SK-N-SH (cell line): ENCODE measurements at regions not wholly inside any gene's neighbourhood (a gene's known extent, or its start where the extent isn't known, plus 50 kb on each side); places are given as distances from the start of the nearest gene placed in this dataset.

Experiments
- CTCF ChIA-PET: fragments of 300-600, 350-600 bp; formaldehyde crosslinking; extraction: SDS; loops from one replicate; lab custom pipeline; 2021; lab: Yijun Ruan, JAX
- POLR2A ChIA-PET: fragments of 350-600 bp; sonication (Branson Sonifier 250); formaldehyde crosslinking; extraction: SDS; loops from one replicate; lab custom pipeline; 2020; ENCODE audit warnings: antibody characterized with exemption, inconsistent platforms; lab: Yijun Ruan, JAX
- DNase-seq: peaks from one replicate; pipeline ENCODE4 v3.0.0; 2012
- H2AFZ ChIP-seq: fragments of 200-600 bp; sonication (generic); 2 replicates; pipeline ENCODE4 v1.8.1; 2016; ENCODE audit warnings: antibody characterized with exemption, mild to moderate bottlenecking, low read depth
- H3F3A ChIP-seq: fragments of 200-600 bp; sonication (generic); replicated peaks from 2 replicates; pipeline ENCODE3; 2016; ENCODE audit warnings: antibody characterized with exemption, mild to moderate bottlenecking; ENCODE audit not compliant: insufficient read depth
- H3K27ac ChIP-seq, 2 experiments: fragments of 200-500 bp in 1 of 2; fragments of 200-600 bp in 1 of 2; sonication (Bioruptor generic) in 1 of 2; sonication (generic), shearing (Covaris generic) in 1 of 2; 2 replicates each; pipeline versions ENCODE4 v1.5.1 to v1.6.1; 2014 to 2016; ENCODE audit warnings: low read depth in 2 of 2, inconsistent platforms in 1 of 2, low read length in 1 of 2, mild to moderate bottlenecking in 1 of 2, mixed read lengths in 1 of 2
- H3K27me3 ChIP-seq: fragments of 200-600 bp; sonication (generic), shearing (Covaris generic); 2 replicates; pipeline ENCODE4 v1.6.1; 2016; ENCODE audit warnings: mixed run types; ENCODE audit not compliant: insufficient read depth
- H3K36me3 ChIP-seq, 2 experiments: fragments of 200-500 bp in 1 of 2; fragments of 200-600 bp in 1 of 2; sonication (Bioruptor generic) in 1 of 2; sonication (generic) in 1 of 2; replicated peaks in 1 of 2; 2 replicates each; pipeline versions ENCODE3 to v1.5.1; 2014 to 2016; ENCODE audit warnings: low read length in 1 of 2, mild to moderate bottlenecking in 1 of 2; ENCODE audit not compliant: insufficient read depth in 2 of 2, control insufficient read depth in 1 of 2
- H3K4me1 ChIP-seq, 2 experiments: fragments of 200-500 bp in 1 of 2; fragments of 200-600 bp in 1 of 2; sonication (Bioruptor generic) in 1 of 2; sonication (generic), shearing (Covaris generic) in 1 of 2; 2 replicates each; pipeline versions ENCODE4 v1.5.1 to v1.6.1; 2014 to 2016; ENCODE audit warnings: low read depth in 1 of 2, low read length in 1 of 2, mixed run types in 1 of 2; ENCODE audit not compliant: insufficient read depth in 2 of 2, control insufficient read depth in 1 of 2
- H3K4me2 ChIP-seq: fragments of 200-600 bp; sonication (generic), shearing (Covaris generic); 2 replicates; pipeline ENCODE4 v1.6.1; 2017; ENCODE audit warnings: mixed run types
- H3K4me3 ChIP-seq, 2 experiments: fragments of 200-500 bp in 1 of 2; fragments of 200-600 bp in 1 of 2; sonication (Bioruptor generic) in 1 of 2; sonication (generic), shearing (Covaris generic) in 1 of 2; 2 replicates each; pipeline versions ENCODE4 v1.5.1 to v1.8.1; 2014 to 2016; ENCODE audit warnings: low read depth in 2 of 2, inconsistent platforms in 1 of 2, low read length in 1 of 2, mild to moderate bottlenecking in 1 of 2, mixed read lengths in 1 of 2, moderate library complexity in 1 of 2
- H3K79me2 ChIP-seq: fragments of 200-600 bp; sonication (generic); 2 replicates; pipeline ENCODE4 v1.8.1; 2017; ENCODE audit warnings: mild to moderate bottlenecking; ENCODE audit not compliant: insufficient read depth
- H3K9ac ChIP-seq: fragments of 200-600 bp; sonication (generic); 2 replicates; pipeline ENCODE4 v1.6.1; 2017; ENCODE audit warnings: mixed run types
- H3K9me2 ChIP-seq: fragments of 200-600 bp; sonication (generic); 2 replicates; pipeline ENCODE4 v1.6.1; 2017; ENCODE audit warnings: mixed run types
- H3K9me3 ChIP-seq: fragments of 200-600 bp; sonication (generic); 2 replicates; pipeline ENCODE4 v1.6.1; 2017; ENCODE audit warnings: mixed run types, mild to moderate bottlenecking, moderate library complexity
- H4K20me1 ChIP-seq: fragments of 200-600 bp; sonication (generic); 2 replicates; pipeline ENCODE4 v1.6.1; 2017; ENCODE audit warnings: mild to moderate bottlenecking, mixed run types; ENCODE audit not compliant: insufficient read depth
- CHD2 ChIP-seq: fragments of 150-350 bp; IDR thresholded peaks from 2 replicates; pipeline ENCODE4 v1.6.1; 2018; ENCODE audit warnings: low read length; ENCODE audit not compliant: partially characterized antibody
- ELF1 ChIP-seq: IDR thresholded peaks from 2 replicates; pipeline ENCODE4 v1.4.0; 2012
- EP300 ChIP-seq, 2 experiments: IDR thresholded peaks; 2 replicates each; pipeline versions ENCODE4 v1.4.0 to v1.6.1; 2012; ENCODE audit warnings: borderline replicate concordance in 1 of 2, low read depth in 1 of 2, low read length in 1 of 2
- EZH2phosphoT487 ChIP-seq: fragments of 200-600 bp; sonication (generic); IDR thresholded peaks from 2 replicates; pipeline ENCODE4 v1.6.1; 2017; ENCODE audit warnings: low read depth, mixed run types, mild to moderate bottlenecking, antibody characterized with exemption, moderate library complexity, borderline replicate concordance
- FOSL2 ChIP-seq: IDR thresholded peaks from 2 replicates; pipeline ENCODE4 v1.4.0; 2012; ENCODE audit warnings: low read depth, mild to moderate bottlenecking, moderate library complexity, borderline replicate concordance
- FOXM1 ChIP-seq: IDR thresholded peaks from 2 replicates; pipeline ENCODE4 v1.4.0; 2012; ENCODE audit warnings: low read depth, mild to moderate bottlenecking
- GABPA ChIP-seq: IDR thresholded peaks from 2 replicates; pipeline ENCODE4 v1.4.0; 2012; ENCODE audit warnings: low read depth, mild to moderate bottlenecking
- JUND ChIP-seq: IDR thresholded peaks from 2 replicates; pipeline ENCODE4 v1.4.0; 2012
- MEF2A ChIP-seq: IDR thresholded peaks from 2 replicates; pipeline ENCODE4 v1.4.0; 2012; ENCODE audit warnings: low read depth, borderline replicate concordance
- MXI1 ChIP-seq: IDR thresholded peaks from 2 replicates; pipeline ENCODE4 v1.6.1; 2012; ENCODE audit warnings: mild to moderate bottlenecking, low read depth, low read length, improper control_type of control experiment
- NRF1 ChIP-seq: IDR thresholded peaks from 2 replicates; pipeline ENCODE4 v1.6.1; 2012; ENCODE audit warnings: low read depth, mild to moderate bottlenecking, low read length
- POLR2AphosphoS5 ChIP-seq: IDR thresholded peaks from 2 replicates; pipeline ENCODE4 v1.6.1; 2012; ENCODE audit warnings: low read depth, low read length
- RAD21 ChIP-seq: IDR thresholded peaks from 2 replicates; pipeline ENCODE4 v1.6.1; 2012; ENCODE audit warnings: mild to moderate bottlenecking, low read length
- RCOR1 ChIP-seq: fragments of 150-350 bp; IDR thresholded peaks from 2 replicates; pipeline ENCODE4 v1.6.1; 2017; ENCODE audit warnings: antibody characterized with exemption, low read length
- RFX5 ChIP-seq: IDR thresholded peaks from 2 replicates; pipeline ENCODE4 v1.6.1; 2012; ENCODE audit warnings: mild to moderate bottlenecking, improper control_type of control experiment, low read length
- RXRA ChIP-seq: IDR thresholded peaks from 2 replicates; pipeline ENCODE4 v1.4.0; 2012; ENCODE audit warnings: low read depth, mild to moderate bottlenecking, borderline replicate concordance
- SIN3A ChIP-seq: IDR thresholded peaks from 2 replicates; pipeline ENCODE4 v1.6.1; 2012; ENCODE audit warnings: low read depth, mild to moderate bottlenecking, low read length, moderate library complexity, borderline replicate concordance
- TAF1 ChIP-seq: IDR thresholded peaks from 2 replicates; pipeline ENCODE4 v1.6.1; 2012; ENCODE audit warnings: low read depth, mild to moderate bottlenecking, low read length, moderate library complexity, borderline replicate concordance
- WGBS: methylation state at CpG from one replicate; pipeline ENCODE4 v1.1.6; 2017; ENCODE audit warnings: low lambda C conversion rate; 5-methylcytosine and 5-hydroxymethylcytosine counted together
- TF ChIP-seq, protein P1 (sequence below): fragments of 200-600 bp; sonication (generic); IDR thresholded peaks from 2 replicates; pipeline ENCODE4 v1.6.1; 2017; ENCODE audit warnings: antibody characterized with exemption, mild to moderate bottlenecking, moderate library complexity
- TF ChIP-seq, protein P2 (sequence below): fragments of 150-350 bp; IDR thresholded peaks from 2 replicates; pipeline ENCODE4 v1.6.1; 2016; ENCODE audit warnings: mild to moderate bottlenecking, low read depth, low read length
- TF ChIP-seq, protein P3 (sequence below): fragments of 150-350 bp; IDR thresholded peaks from 2 replicates; pipeline ENCODE4 v1.6.1; 2017; ENCODE audit warnings: antibody characterized with exemption, low read length, low read depth, borderline replicate concordance
- TF ChIP-seq, protein P4 (sequence below): IDR thresholded peaks from 2 replicates; pipeline ENCODE4 v1.4.0; 2012; ENCODE audit warnings: low read depth, borderline replicate concordance
- TF ChIP-seq, protein P5 (sequence below): IDR thresholded peaks from 2 replicates; pipeline ENCODE4 v1.4.0; 2012; ENCODE audit warnings: low read depth

DNA sequence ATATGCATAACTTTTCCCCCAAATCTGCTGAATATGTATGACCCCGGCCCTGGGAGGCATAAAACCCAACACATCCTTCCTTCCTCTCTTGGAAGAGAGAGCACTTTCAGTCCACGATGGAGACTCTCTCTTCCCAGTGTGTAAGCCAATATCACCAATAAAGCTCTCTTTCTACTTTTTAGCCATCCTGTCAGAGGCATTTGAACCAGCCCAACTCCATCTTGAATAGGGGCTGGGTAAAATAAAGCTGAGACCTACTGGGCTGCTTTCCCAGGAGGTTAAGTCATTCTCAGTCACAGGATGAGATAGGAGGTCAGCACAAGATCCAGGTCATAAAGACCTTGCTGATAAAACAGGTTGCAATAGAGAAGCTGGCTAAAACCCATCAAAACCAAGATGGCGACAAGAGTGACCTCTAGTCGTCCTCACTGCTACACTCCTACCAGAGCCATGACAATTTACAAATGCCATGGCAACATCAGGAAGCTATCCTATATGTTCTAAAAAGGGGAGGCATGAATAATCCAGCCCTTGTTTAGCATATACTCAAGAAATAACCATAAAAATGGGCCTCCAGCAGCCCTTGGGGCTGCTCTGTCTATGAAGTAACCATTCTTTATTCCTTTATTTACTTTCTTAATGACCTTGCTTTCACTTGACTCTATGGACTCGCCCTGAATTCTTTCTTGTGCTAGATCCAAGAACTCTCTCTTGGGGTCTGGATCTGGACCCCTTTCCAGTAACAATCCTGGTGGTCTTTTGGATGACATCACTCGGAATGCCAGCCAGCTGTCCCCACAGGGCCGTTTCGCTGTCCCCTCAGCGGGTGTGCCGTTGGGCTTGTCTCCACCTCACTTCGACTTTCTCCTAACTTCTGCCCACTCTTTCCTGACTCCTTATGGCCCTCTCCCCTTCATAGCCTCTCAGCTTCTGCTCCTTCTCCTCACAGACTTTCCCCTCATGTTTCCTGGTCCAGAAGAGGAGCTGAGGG lies 53.4 kb upstream of the NKD1 start:
- Histone ChIP-seq H3K4me1 (no peaks in the 10 kb centered on the region), H3K36me3 (no peaks in the 10 kb centered on the region), H2AFZ (no peak overlapping the region), H4K20me1 (no peaks in the 10 kb centered on the region), H3K9me2 (no peaks in the 10 kb centered on the region), H3K27me3 (no peaks in the 10 kb centered on the region), H3K9me3 (no peaks in the 10 kb centered on the region), H3K27ac (no peak overlapping the region), H3K4me2 (no peak overlapping the region), H3K4me3 (no peak overlapping the region), H3K79me2 (no peaks in the 10 kb centered on the region), H3K9ac (no peak overlapping the region), H3F3A (no peaks in the 10 kb centered on the region)
- no peak for DNase-seq
- 37% methylated on average over 11 of the region's 11 CpGs for WGBS
- TF ChIP-seq, protein P1, sequence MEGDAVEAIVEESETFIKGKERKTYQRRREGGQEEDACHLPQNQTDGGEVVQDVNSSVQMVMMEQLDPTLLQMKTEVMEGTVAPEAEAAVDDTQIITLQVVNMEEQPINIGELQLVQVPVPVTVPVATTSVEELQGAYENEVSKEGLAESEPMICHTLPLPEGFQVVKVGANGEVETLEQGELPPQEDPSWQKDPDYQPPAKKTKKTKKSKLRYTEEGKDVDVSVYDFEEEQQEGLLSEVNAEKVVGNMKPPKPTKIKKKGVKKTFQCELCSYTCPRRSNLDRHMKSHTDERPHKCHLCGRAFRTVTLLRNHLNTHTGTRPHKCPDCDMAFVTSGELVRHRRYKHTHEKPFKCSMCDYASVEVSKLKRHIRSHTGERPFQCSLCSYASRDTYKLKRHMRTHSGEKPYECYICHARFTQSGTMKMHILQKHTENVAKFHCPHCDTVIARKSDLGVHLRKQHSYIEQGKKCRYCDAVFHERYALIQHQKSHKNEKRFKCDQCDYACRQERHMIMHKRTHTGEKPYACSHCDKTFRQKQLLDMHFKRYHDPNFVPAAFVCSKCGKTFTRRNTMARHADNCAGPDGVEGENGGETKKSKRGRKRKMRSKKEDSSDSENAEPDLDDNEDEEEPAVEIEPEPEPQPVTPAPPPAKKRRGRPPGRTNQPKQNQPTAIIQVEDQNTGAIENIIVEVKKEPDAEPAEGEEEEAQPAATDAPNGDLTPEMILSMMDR, result no peak
- TF ChIP-seq FOSL2 (no peak), EP300 (IDR thresholded peaks at IDR 0.05; ENCODE audit: borderline replicate concordance in 1 of 2, low read depth in 1 of 2, low read length in 1 of 2) (no peak), EZH2phosphoT487 (no peak), JUND (no peak), RAD21 (no peak), RXRA (no peak), RFX5 (no peak), CHD2 (no peak), TAF1 (no peak), GABPA (no peak), ELF1 (no peak), MXI1 (no peak)
- TF ChIP-seq, protein P2, sequence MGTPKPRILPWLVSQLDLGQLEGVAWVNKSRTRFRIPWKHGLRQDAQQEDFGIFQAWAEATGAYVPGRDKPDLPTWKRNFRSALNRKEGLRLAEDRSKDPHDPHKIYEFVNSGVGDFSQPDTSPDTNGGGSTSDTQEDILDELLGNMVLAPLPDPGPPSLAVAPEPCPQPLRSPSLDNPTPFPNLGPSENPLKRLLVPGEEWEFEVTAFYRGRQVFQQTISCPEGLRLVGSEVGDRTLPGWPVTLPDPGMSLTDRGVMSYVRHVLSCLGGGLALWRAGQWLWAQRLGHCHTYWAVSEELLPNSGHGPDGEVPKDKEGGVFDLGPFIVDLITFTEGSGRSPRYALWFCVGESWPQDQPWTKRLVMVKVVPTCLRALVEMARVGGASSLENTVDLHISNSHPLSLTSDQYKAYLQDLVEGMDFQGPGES, result no peak
- ChIA-PET CTCF (interaction anchor here (1.3 to 1.6 kb wide), 3 partner anchors 13 to 140 kb away, joined by 3 to 4 read pairs (median 3); no protein-coding TSS in a partner anchor), POLR2A (no interaction called here)

DNA sequence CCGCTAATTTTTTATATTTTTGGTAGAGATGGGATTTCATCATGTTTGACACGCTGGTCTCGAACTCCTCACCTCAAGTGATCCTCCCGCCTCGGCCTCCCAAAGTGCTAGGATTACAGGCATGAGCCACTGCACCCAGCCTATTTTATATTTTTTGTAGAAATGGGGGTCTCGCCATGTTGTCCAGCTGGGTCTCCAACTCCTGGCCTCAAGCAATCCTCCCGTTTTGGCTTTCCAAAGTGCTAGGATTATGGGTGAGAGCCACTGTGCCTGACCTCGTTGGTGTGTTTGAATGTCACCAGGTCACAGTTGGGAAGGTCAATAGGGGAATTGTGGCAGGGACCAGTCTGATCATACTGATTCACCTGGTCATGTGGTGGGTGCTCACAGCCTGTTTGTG lies 56.7 kb upstream of the NKD1 start:
- Histone ChIP-seq H3K4me1 (no peaks in the 10 kb centered on the region), H2AFZ (no peak overlapping the region), H3K4me3 (no peak overlapping the region), H3F3A (no peaks in the 10 kb centered on the region), H3K4me2 (no peak overlapping the region), H3K27ac (no peak overlapping the region), H3K9me2 (no peaks in the 10 kb centered on the region), H4K20me1 (no peaks in the 10 kb centered on the region), H3K9ac (no peak overlapping the region), H3K9me3 (no peaks in the 10 kb centered on the region), H3K79me2 (no peaks in the 10 kb centered on the region), H3K36me3 (no peaks in the 10 kb centered on the region), H3K27me3 (no peaks in the 10 kb centered on the region)
- ChIA-PET POLR2A (no interaction called here), CTCF (no interaction called here)
- 41% methylated on average over 8 of the region's 8 CpGs for whole genome bisulfite sequencing
- no peak for DNase-seq
- TF ChIP-seq, protein P3, sequence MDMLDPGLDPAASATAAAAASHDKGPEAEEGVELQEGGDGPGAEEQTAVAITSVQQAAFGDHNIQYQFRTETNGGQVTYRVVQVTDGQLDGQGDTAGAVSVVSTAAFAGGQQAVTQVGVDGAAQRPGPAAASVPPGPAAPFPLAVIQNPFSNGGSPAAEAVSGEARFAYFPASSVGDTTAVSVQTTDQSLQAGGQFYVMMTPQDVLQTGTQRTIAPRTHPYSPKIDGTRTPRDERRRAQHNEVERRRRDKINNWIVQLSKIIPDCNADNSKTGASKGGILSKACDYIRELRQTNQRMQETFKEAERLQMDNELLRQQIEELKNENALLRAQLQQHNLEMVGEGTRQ, result no peak
- TF ChIP-seq EZH2phosphoT487 (no peak), SIN3A (no peak), RCOR1 (no peak), POLR2AphosphoS5 (no peak), RXRA (no peak), RAD21 (no peak), MEF2A (no peak), GABPA (no peak), NRF1 (no peak), FOXM1 (no peak), ELF1 (no peak)
- TF ChIP-seq, protein P4, sequence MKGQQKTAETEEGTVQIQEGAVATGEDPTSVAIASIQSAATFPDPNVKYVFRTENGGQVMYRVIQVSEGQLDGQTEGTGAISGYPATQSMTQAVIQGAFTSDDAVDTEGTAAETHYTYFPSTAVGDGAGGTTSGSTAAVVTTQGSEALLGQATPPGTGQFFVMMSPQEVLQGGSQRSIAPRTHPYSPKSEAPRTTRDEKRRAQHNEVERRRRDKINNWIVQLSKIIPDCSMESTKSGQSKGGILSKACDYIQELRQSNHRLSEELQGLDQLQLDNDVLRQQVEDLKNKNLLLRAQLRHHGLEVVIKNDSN, result no peak
- TF ChIP-seq, protein P5, sequence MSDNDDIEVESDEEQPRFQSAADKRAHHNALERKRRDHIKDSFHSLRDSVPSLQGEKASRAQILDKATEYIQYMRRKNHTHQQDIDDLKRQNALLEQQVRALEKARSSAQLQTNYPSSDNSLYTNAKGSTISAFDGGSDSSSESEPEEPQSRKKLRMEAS, result no peak
